Anterior cingulate cortex (tissue), 58 donors: ENCODE measurements at regions not wholly inside any gene's neighbourhood (a gene's known extent, or its start where the extent isn't known, plus 50 kb on each side); places are given as distances from the start of the nearest gene placed in this dataset.
A peak's percentile ranks its signal among the peaks of the same experiment; 100 is the strongest.

Source experiments
- DNase-seq, 58 donors: peaks; one replicate each; lab custom pipeline; 2025; lab: John Stamatoyannopoulos, UW

- no peak for DNase-seq
Observed at GRCh38 chr4:165610679-165611437, 232.1 kb downstream of the CPE start.

- no peak for DNase-seq
Observed at GRCh38 chr4:165612936-165613335, 234.1 kb downstream of the CPE start.

- DNase-seq, result no peak
Observed at GRCh38 chr4:165613581-165613980, 234.8 kb downstream of the CPE start.

- DNase-seq, result no peak
Observed at GRCh38 chr4:165620913-165621312, 242.1 kb downstream of the CPE start.

GRCh38 chr4:165621983-165622382 is 243.2 kb downstream of the CPE start:
- DNase-seq, result no peak

GRCh38 chr4:165625281-165625680 is 246.5 kb downstream of the CPE start:
- no peak for DNase-seq

- DNase-seq, result no peak
Observed at GRCh38 chr4:165626316-165626715, 246.7 kb upstream of the TLL1 start.

- no peak for DNase-seq
Observed at GRCh38 chr4:165627128-165627527, 245.9 kb upstream of the TLL1 start.

GRCh38 chr4:165627548-165627947 is 245.5 kb upstream of the TLL1 start:
- DNase-seq, result no peak

GRCh38 chr4:165628572-165628971 is 244.5 kb upstream of the TLL1 start:
- no peak for DNase-seq

GRCh38 chr4:165630671-165631070 is 242.4 kb upstream of the TLL1 start:
- no peak for DNase-seq

- no peak for DNase-seq
Observed at GRCh38 chr4:165631208-165631894, 241.7 kb upstream of the TLL1 start.

- peak in 1 of 58 donors; percentile 7 for DNase-seq
Observed at GRCh38 chr4:165631912-165632311, 241.1 kb upstream of the TLL1 start.

- no peak for DNase-seq
Observed at GRCh38 chr4:165634766-165635165, 238.3 kb upstream of the TLL1 start.

- DNase-seq, result no peak
Observed at GRCh38 chr4:165635381-165635780, 237.7 kb upstream of the TLL1 start.

GRCh38 chr4:165635951-165636350 is 237.1 kb upstream of the TLL1 start:
- DNase-seq, result no peak

- DNase-seq, result no peak
Observed at GRCh38 chr4:165651901-165652300, 221.1 kb upstream of the TLL1 start.

- DNase-seq, result no peak
Observed at GRCh38 chr4:165654556-165654955, 218.5 kb upstream of the TLL1 start.

- no peak for DNase-seq
Observed at GRCh38 chr4:165656399-165656798, 216.6 kb upstream of the TLL1 start.

- no peak for DNase-seq
Observed at GRCh38 chr4:165656829-165657490, 216.1 kb upstream of the TLL1 start.

GRCh38 chr4:165662341-165662740 is 210.7 kb upstream of the TLL1 start:
- DNase-seq, result no peak

- no peak for DNase-seq
Observed at GRCh38 chr4:165663411-165663810, 209.6 kb upstream of the TLL1 start.
